HepG2 (cell line): ENCODE measurements at regions not wholly inside any gene's neighbourhood (a gene's known extent, or its start where the extent isn't known, plus 50 kb on each side); places are given as distances from the start of the nearest gene placed in this dataset.

Experiments used
- ATAC-seq: fragments of 200-7000 bp; cut with Tn5 transposase; 3 replicates; pipeline ENCODE4 v1.9.1; 2020; ENCODE audit warnings: mild to moderate bottlenecking, moderate library complexity
- BruUV-seq: library from RNA; stranded (reverse); fragments of 400-500 nt; replicated peaks from 2 replicates; lab custom pipeline; 2021; lab: Mats Ljungman, UMichigan
- CTCF ChIA-PET: fragments of 300-600 bp; formaldehyde crosslinking; extraction: SDS; loops from one replicate; lab custom pipeline; 2021; ENCODE audit warnings: low total read pairs, inconsistent platforms, low intra/inter-chr PET ratio; lab: Yijun Ruan, JAX
- POLR2A ChIA-PET: fragments of 350-600 bp; sonication (Branson Sonifier 250); formaldehyde crosslinking; loops from one replicate; lab custom pipeline; 2020; ENCODE audit warnings: antibody characterized with exemption, inconsistent platforms; lab: Yijun Ruan, JAX
- DNase-seq: peaks from one replicate; pipeline ENCODE4 v3.0.0-alpha.2; 2015; ENCODE audit warnings: low spot score
- FAIRE-seq: peaks from 3 replicates; lab custom pipeline; 2011; peaks lifted over from hg19 to GRCh38; lab: Jason Lieb, UNC
- H2AFZ ChIP-seq: one replicate; pipeline ENCODE4 v1.6.1; 2011; ENCODE audit warnings: low read length, inconsistent platforms
- H3K27ac ChIP-seq: fragments of 300-600 bp; 3 replicates; pipeline ENCODE4 v1.8.0; 2011; ENCODE audit warnings: mixed run types, mild to moderate bottlenecking, mixed read lengths, low read length, inconsistent platforms; ENCODE audit not compliant: insufficient read depth; ENCODE audit errors: extremely low read length
- H3K27me3 ChIP-seq, 2 experiments: fragments of 200-600 bp in 1 of 2; 2 replicates in 1 of 2; 3 replicates in 1 of 2; pipeline versions ENCODE4 v1.6.0 to v1.8.0; 2011; ENCODE audit warnings: low read length in 2 of 2, mild to moderate bottlenecking in 2 of 2, moderate library complexity in 2 of 2, inconsistent platforms in 1 of 2; ENCODE audit not compliant: insufficient read depth in 2 of 2, control insufficient read depth in 1 of 2
- H3K36me3 ChIP-seq, 2 experiments: fragments of 200-600 bp in 1 of 2; replicated peaks in 1 of 2; 2 replicates in 1 of 2; 3 replicates in 1 of 2; pipeline versions ENCODE4 v1.5.1 to v1.8.0; 2011; ENCODE audit warnings: low read length in 2 of 2, inconsistent platforms in 1 of 2; ENCODE audit not compliant: insufficient read depth in 2 of 2, control insufficient read depth in 1 of 2
- H3K4me1 ChIP-seq: 2 replicates; pipeline ENCODE4 v1.5.1; 2012; ENCODE audit warnings: low read length, inconsistent platforms; ENCODE audit not compliant: insufficient read depth
- H3K4me2 ChIP-seq: 2 replicates; pipeline ENCODE4 v1.6.0; 2011; ENCODE audit warnings: low read depth, low read length, inconsistent platforms
- H3K4me3 ChIP-seq, 3 experiments: fragments of 200-600 bp in 1 of 3; sonication (generic), shearing (Covaris generic) in 1 of 3; replicated peaks in 1 of 3; 2 replicates each; pipeline ENCODE4 v1.5.1; 2011 to 2016; ENCODE audit warnings: low read length in 3 of 3, inconsistent platforms in 2 of 3, low read depth in 2 of 3, mild to moderate bottlenecking in 2 of 3, control low read depth in 1 of 3, mixed read lengths in 1 of 3; ENCODE audit not compliant: insufficient read depth in 1 of 3
- H3K79me2 ChIP-seq: one replicate; pipeline ENCODE4 v1.6.1; 2011; ENCODE audit warnings: low read length, inconsistent platforms; ENCODE audit not compliant: insufficient read depth
- H3K9ac ChIP-seq: 2 replicates; pipeline ENCODE4 v1.6.0; 2011; ENCODE audit warnings: mild to moderate bottlenecking, low read depth, low read length, inconsistent platforms; ENCODE audit not compliant: insufficient read depth
- H3K9me3 ChIP-seq: 2 replicates; pipeline ENCODE4 v1.5.1; 2012; ENCODE audit warnings: mild to moderate bottlenecking, low read length
- H4K20me1 ChIP-seq: 2 replicates; pipeline ENCODE4 v1.6.0; 2011; ENCODE audit warnings: inconsistent platforms, mild to moderate bottlenecking, low read length, moderate library complexity; ENCODE audit not compliant: insufficient read depth
- HMG20A ChIP-seq: IDR thresholded peaks from 2 replicates; pipeline ENCODE4 v1.6.1; 2016; ENCODE audit warnings: borderline replicate concordance
- HMG20B ChIP-seq: conservative IDR thresholded peaks from 2 replicates; pipeline ENCODE4 v1.6.1; 2016; ENCODE audit warnings: missing genetic modification reagents, missing compliant biosample characterization
- HNRNPUL1 ChIP-seq: fragments of 200-400 bp; formaldehyde crosslinking; IDR thresholded peaks from 2 replicates; pipeline ENCODE4 v1.6.1; 2017; ENCODE audit warnings: low read depth, mild to moderate bottlenecking, low read length, moderate library complexity
- SOX5 ChIP-seq: IDR thresholded peaks from 2 replicates; pipeline ENCODE4 v1.6.1; 2016; ENCODE audit warnings: borderline replicate concordance
- ZBED4 ChIP-seq: sonication (generic); formaldehyde crosslinking; IDR thresholded peaks from 2 replicates; pipeline ENCODE4 v1.4.0; 2020; ENCODE audit warnings: missing genetic modification reagents, borderline replicate concordance
- WGBS: methylation state at CpG from one replicate; pipeline ENCODE4 v1.1.6; 2017; ENCODE audit warnings: low lambda C conversion rate; 5-methylcytosine and 5-hydroxymethylcytosine counted together
- in situ Hi-C: cut with HindIII; loops from 2 replicates; pipeline ENCODE4 v1.10.0; 2017; ENCODE audit warnings: low pct_unique_long_range_greater_than_20kb; ENCODE audit not compliant: extremely low pct_ligation_motif_present
- intact Hi-C: fragments of 100-400 bp; cut with micrococcal nuclease; formaldehyde crosslinking; loops from one replicate; pipeline ENCODE4 v1.10.0; 2022; ENCODE audit not compliant: unreplicated experiment
- TF ChIP-seq, protein P1 (sequence below): sonication (generic); formaldehyde crosslinking; IDR thresholded peaks from 2 replicates; pipeline ENCODE4 v1.4.0; 2020; ENCODE audit warnings: missing genetic modification reagents

DNA sequence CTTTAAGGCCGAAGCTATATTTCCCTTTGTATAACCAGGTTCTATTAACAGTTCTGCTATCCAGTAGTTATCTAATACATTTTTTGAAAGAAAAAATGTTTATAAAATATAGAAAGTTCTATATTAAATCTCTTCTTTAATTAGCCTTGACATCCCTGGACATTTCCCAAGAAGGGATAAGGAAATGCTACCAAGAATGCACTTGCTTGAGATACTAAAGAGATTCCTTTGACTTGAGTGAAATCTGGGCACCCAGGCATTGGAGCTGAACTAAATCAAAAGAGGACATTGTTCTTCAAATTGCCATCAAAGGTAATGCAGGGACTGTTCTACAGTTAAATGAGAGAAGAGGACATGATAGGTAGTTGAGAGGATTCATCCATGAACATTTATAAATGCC is 535.9 kb upstream of the FAT3 start:
- ATAC-seq (no peak), FAIRE-seq (no peak), DNase-seq (no peak)
- WGBS, result 67% methylated on average over 1 of the region's 1 CpG
- H3K27me3 ChIP-seq, result no peaks in the 10 kb centered on the region
- in situ Hi-C loops (no loop called here), intact Hi-C loops (no loop called here)
- H3K4me1 ChIP-seq, result no peaks in the 10 kb centered on the region
- no peaks in the 10 kb centered on the region for H4K20me1 ChIP-seq
- H3K79me2 ChIP-seq, result no peaks in the 10 kb centered on the region
- no peak overlapping the region for H3K4me2 ChIP-seq
- H2AFZ ChIP-seq, result no peak overlapping the region
- H3K9me3 ChIP-seq, result peaks cover 17% of the 10 kb centered on the region
- no peaks in the 10 kb centered on the region for H3K36me3 ChIP-seq
- BruUV-seq, result no TSS peak
- no peak overlapping the region for H3K9ac ChIP-seq
- no peak overlapping the region for H3K4me3 ChIP-seq
- no peak overlapping the region for H3K27ac ChIP-seq
- no peak for TF ChIP-seq SOX5 (CRISPR knock-in tag)
- TF ChIP-seq, protein P1, sequence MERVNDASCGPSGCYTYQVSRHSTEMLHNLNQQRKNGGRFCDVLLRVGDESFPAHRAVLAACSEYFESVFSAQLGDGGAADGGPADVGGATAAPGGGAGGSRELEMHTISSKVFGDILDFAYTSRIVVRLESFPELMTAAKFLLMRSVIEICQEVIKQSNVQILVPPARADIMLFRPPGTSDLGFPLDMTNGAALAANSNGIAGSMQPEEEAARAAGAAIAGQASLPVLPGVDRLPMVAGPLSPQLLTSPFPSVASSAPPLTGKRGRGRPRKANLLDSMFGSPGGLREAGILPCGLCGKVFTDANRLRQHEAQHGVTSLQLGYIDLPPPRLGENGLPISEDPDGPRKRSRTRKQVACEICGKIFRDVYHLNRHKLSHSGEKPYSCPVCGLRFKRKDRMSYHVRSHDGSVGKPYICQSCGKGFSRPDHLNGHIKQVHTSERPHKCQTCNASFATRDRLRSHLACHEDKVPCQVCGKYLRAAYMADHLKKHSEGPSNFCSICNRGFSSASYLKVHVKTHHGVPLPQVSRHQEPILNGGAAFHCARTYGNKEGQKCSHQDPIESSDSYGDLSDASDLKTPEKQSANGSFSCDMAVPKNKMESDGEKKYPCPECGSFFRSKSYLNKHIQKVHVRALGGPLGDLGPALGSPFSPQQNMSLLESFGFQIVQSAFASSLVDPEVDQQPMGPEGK (CRISPR knock-in tag), result no peak
- TF ChIP-seq HNRNPUL1, result no peak
- TF ChIP-seq HMG20B, result no peak
- TF ChIP-seq ZBED4 (CRISPR knock-in tag), result no peak
- TF ChIP-seq HMG20A (CRISPR knock-in tag), result no peak
- ChIA-PET POLR2A (no interaction called here), CTCF (no interaction called here)
